NCI-H226 (cell line): ENCODE measurements at regions not wholly inside any gene's neighbourhood (a gene's known extent, or its start where the extent isn't known, plus 50 kb on each side); places are given as distances from the start of the nearest gene placed in this dataset.
"Not testable (repeated sequence)": the region's sequence is repeated elsewhere in the genome, so short reads cannot be mapped to it uniquely, and the experiment has no call there.

Source experiments
- DNase-seq: peaks from one replicate; pipeline ENCODE4 v3.0.0-alpha.2; 2015

DNA sequence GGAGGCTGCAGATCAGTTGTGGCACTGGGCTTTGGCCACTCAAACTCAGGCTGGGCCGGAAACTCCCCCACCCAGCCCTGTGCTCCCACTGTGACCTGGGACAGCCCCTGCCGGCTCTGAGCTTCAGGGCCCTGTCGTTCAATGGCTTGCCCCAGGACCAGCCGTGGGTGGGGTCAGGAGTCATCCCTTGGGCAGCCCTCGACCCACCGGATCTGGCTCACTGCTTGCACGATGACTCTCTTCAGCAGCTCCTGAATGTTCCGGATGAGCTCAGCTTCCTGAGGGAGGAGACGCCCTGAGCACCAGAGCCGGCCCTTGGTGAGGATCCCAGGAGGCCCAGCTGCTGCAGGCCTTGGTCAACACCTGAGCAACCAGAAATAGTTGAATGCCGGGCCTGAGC lies 1544.2 kb upstream of the USP9Y start:
- not testable (repeated sequence) for DNase-seq

- DNase-seq, result not testable (repeated sequence)
Observed at GRCh38 chrY:11177033-11177432, 1524.0 kb upstream of the USP9Y start.

- not testable (repeated sequence) for DNase-seq
Observed at GRCh38 chrY:11201133-11201532, 1499.9 kb upstream of the USP9Y start.

GRCh38 chrY:11214851-11215250 lies 1486.2 kb upstream of the USP9Y start:
- DNase-seq, result peak; percentile 11
